ENCODE measurements at regions not wholly inside any gene's neighbourhood (a gene's known extent, or its start where the extent isn't known, plus 50 kb on each side); places are given as distances from the start of the nearest gene placed in this dataset.

DNA sequence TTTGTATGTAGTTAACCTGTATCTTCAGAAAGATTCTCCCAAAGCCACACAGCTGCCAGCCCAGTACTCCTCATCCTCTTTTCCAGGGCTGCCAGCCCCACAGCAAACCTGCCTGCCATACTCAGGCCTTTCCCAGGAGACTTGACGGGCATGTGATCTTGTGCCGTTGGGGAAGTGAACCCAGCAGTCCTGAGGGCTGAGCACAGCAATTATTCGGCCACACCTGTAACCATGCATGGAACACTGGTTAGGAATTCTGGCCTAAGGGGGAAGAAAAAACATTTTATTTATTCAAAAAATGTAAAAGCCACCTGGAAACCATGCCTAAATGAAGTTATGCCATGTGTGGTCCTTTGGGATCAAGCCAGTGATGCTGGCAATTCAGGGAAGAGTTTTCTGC is 145.3 kb downstream of the GRIN2B start:
- H3K4me1 ChIP-seq: no peaks in the 10 kb centered on the region
- no peak overlapping the region for H3K4me3 ChIP-seq
- TF ChIP-seq EP300 (IDR thresholded peaks at IDR 0.05): no peak
- no peak for TF ChIP-seq POLR2A (IDR thresholded peaks at IDR 0.05)
- TF ChIP-seq, protein P1, sequence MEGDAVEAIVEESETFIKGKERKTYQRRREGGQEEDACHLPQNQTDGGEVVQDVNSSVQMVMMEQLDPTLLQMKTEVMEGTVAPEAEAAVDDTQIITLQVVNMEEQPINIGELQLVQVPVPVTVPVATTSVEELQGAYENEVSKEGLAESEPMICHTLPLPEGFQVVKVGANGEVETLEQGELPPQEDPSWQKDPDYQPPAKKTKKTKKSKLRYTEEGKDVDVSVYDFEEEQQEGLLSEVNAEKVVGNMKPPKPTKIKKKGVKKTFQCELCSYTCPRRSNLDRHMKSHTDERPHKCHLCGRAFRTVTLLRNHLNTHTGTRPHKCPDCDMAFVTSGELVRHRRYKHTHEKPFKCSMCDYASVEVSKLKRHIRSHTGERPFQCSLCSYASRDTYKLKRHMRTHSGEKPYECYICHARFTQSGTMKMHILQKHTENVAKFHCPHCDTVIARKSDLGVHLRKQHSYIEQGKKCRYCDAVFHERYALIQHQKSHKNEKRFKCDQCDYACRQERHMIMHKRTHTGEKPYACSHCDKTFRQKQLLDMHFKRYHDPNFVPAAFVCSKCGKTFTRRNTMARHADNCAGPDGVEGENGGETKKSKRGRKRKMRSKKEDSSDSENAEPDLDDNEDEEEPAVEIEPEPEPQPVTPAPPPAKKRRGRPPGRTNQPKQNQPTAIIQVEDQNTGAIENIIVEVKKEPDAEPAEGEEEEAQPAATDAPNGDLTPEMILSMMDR (IDR thresholded peaks at IDR 0.05): no peak
- no peak for TF ChIP-seq POLR2AphosphoS5 (IDR thresholded peaks at IDR 0.05)
- H3K27me3 ChIP-seq: no peaks in the 10 kb centered on the region
- ATAC-seq: no peak
- H3K27ac ChIP-seq: no peak overlapping the region
- no peaks in the 10 kb centered on the region for H3K36me3 ChIP-seq
- WGBS, 2 donors (ENCODE audit: low coverage in 1 of 2): 78 to 100% methylated on average over 3 of the region's 3 CpGs
- H3K9me3 ChIP-seq: no peaks in the 10 kb centered on the region

DNA sequence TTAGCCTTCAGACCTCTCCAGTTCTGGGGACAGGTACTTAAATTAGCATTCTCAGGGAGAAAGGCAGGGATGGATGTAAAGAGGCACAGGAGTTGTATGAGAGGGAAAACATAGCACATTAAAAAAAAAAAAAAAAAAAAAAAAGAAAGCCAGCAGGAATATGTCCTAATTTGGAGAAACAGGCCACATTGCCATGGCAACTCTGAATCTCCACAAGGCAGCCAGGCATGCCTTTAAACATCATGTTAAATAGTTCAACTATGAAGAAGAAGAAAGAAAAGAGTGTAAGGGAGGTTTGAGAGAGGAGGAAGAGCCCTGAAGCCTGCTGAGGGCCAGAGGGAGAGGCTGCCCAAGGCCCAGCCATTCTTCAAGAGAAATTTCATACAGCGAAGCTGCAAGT is 145.8 kb downstream of the GRIN2B start:
- Histone ChIP-seq H3K27ac (no peak overlapping the region), H3K9me3 (no peaks in the 10 kb centered on the region), H3K27me3 (no peaks in the 10 kb centered on the region), H3K36me3 (no peaks in the 10 kb centered on the region), H3K4me3 (no peak overlapping the region), H3K4me1 (no peaks in the 10 kb centered on the region)
- WGBS, 2 donors (ENCODE audit: low coverage in 1 of 2): 100% methylated on average over 1 of the region's 1 CpG
- no peak for TF ChIP-seq POLR2AphosphoS5 (IDR thresholded peaks at IDR 0.05)
- TF ChIP-seq EP300 (IDR thresholded peaks at IDR 0.05): no peak
- TF ChIP-seq POLR2A (IDR thresholded peaks at IDR 0.05): no peak
- TF ChIP-seq, protein P1 (IDR thresholded peaks at IDR 0.05): no peak
- ATAC-seq: no peak

DNA sequence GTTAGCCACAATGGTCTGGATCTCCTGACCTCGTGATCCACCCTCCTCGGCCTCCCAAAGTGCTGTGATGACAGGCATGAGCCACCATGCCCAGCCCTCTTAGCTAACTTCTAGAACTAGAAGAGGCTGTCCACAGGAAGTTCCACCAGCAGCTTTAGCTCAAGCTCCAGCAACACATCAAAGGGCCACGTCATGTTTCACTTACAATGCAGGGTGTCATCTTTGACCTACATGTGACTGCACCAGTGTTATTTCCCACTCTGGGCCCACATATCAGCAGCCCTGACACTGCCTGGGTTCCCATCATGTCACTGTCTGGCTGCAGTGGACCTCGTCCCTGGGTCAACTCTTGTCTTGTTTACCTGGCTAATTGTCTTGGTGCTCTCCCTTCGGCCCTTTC is 147.2 kb downstream of the GRIN2B start:
- TF ChIP-seq POLR2AphosphoS5 (IDR thresholded peaks at IDR 0.05): no peak
- no peak for TF ChIP-seq POLR2A (IDR thresholded peaks at IDR 0.05)
- TF ChIP-seq EP300 (IDR thresholded peaks at IDR 0.05): no peak
- TF ChIP-seq, protein P1 (IDR thresholded peaks at IDR 0.05): no peak
- ATAC-seq: no peak
- WGBS, 2 donors (ENCODE audit: low coverage in 1 of 2): 74 to 82% methylated on average over 2 to 3 of the region's 5 CpGs
- no peaks in the 10 kb centered on the region for H3K36me3 ChIP-seq
- H3K4me1 ChIP-seq: no peaks in the 10 kb centered on the region
- H3K9me3 ChIP-seq: no peaks in the 10 kb centered on the region
- no peak overlapping the region for H3K4me3 ChIP-seq
- no peaks in the 10 kb centered on the region for H3K27me3 ChIP-seq
- H3K27ac ChIP-seq: no peak overlapping the region

DNA sequence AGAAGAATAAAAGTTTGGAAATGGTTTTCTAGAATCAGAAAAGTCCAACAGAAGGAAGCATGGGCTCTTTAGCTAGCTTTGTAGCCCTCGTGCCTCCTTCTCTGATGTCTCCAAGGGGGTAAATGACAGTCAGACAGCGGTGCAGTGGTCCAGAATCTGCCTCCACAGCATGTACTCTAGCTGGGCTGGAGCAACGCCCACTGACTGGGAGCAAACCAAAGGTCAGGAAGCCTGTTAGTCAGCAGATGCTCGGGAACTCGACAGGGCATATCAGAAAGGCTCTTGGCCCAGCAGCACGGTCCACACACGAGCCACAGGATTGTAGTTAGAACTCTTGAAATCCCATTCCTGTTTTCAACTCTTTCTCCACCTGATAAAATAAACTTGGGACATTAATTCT is 164.3 kb downstream of the GRIN2B start:
- Histone ChIP-seq H3K27ac (no peak overlapping the region), H3K36me3 (no peaks in the 10 kb centered on the region), H3K4me1 (no peaks in the 10 kb centered on the region), H3K4me3 (no peak overlapping the region), H3K9me3 (no peaks in the 10 kb centered on the region), H3K27me3 (no peaks in the 10 kb centered on the region)
- no peak for TF ChIP-seq POLR2A (IDR thresholded peaks at IDR 0.05)
- TF ChIP-seq, protein P1 (IDR thresholded peaks at IDR 0.05): no peak
- TF ChIP-seq POLR2AphosphoS5 (IDR thresholded peaks at IDR 0.05): no peak
- no peak for TF ChIP-seq EP300 (IDR thresholded peaks at IDR 0.05)
- ATAC-seq: no peak
- 29 to 45% methylated on average over 3 to 5 of the region's 7 CpGs for WGBS, 2 donors (ENCODE audit: low coverage in 1 of 2)

DNA sequence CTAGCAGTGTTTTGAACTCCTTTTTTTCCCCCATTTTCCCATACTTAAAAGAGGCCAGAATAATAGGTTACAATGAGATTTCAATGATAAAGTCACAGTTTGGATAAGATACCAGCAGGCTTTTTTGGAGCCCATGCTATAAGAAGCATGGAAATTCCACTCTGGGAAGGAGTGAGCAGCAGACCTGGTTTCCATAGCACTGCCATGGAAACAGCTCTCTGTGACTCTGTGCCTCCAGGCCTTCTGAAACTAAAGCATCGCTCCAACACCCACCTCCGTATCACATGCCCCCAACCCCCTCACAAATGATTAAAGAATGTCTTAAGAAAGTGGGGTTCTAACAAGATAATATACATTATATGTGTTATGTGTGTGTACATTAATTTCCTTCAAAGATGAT is 165.0 kb downstream of the GRIN2B start:
- Histone ChIP-seq H3K27me3 (no peaks in the 10 kb centered on the region), H3K4me3 (no peak overlapping the region), H3K9me3 (no peaks in the 10 kb centered on the region), H3K4me1 (no peaks in the 10 kb centered on the region), H3K36me3 (no peaks in the 10 kb centered on the region), H3K27ac (no peak overlapping the region)
- 62 to 77% methylated on average over 2 of the region's 2 CpGs for WGBS, 2 donors (ENCODE audit: low coverage in 1 of 2)
- ATAC-seq: no peak
- no peak for TF ChIP-seq POLR2AphosphoS5 (IDR thresholded peaks at IDR 0.05)
- TF ChIP-seq, protein P1 (IDR thresholded peaks at IDR 0.05): no peak
- TF ChIP-seq POLR2A (IDR thresholded peaks at IDR 0.05): no peak
- TF ChIP-seq EP300 (IDR thresholded peaks at IDR 0.05): no peak
